K562 (cell line): ENCODE measurements at regions not wholly inside any gene's neighbourhood (a gene's known extent, or its start where the extent isn't known, plus 50 kb on each side); places are given as distances from the start of the nearest gene placed in this dataset.

Experiments
- ELF4 ChIP-seq: fragments of 450-650 bp; formaldehyde crosslinking; IDR thresholded peaks from 2 replicates; pipeline ENCODE4 v1.4.0; 2022; ENCODE audit warnings: missing genetic modification characterization
- RCOR1 ChIP-seq, 2 experiments: IDR thresholded peaks; 2 replicates each; pipeline ENCODE4 v1.6.1; 2012; ENCODE audit warnings: low read depth in 2 of 2, low read length in 2 of 2, borderline replicate concordance in 1 of 2, improper control_type of control experiment in 1 of 2
- SPI1 ChIP-seq: IDR thresholded peaks from 2 replicates; pipeline ENCODE4 v1.6.1; 2011; ENCODE audit warnings: low read depth, low read length, control low read depth, borderline replicate concordance
- ZFP30 ChIP-seq: fragments of 250-450 bp; sonication (Bioruptor Pico); IDR thresholded peaks from 2 replicates; pipeline ENCODE4 v1.8.0; 2022; ENCODE audit warnings: moderate library complexity, mild to moderate bottlenecking, inconsistent platforms, borderline replicate concordance
- ZNF133 ChIP-seq: fragments of 250-450 bp; sonication (Bioruptor Pico); IDR thresholded peaks from 2 replicates; pipeline ENCODE4 v1.4.0; 2020; ENCODE audit warnings: mild to moderate bottlenecking
- ZNF143 ChIP-seq: sonication (generic); formaldehyde crosslinking; IDR thresholded peaks from 2 replicates; pipeline ENCODE4 v1.9.0; 2022; ENCODE audit warnings: mild to moderate bottlenecking, missing genetic modification reagents
- ZNF449 ChIP-seq: fragments of 250-450 bp; sonication (Bioruptor Pico); IDR thresholded peaks from 2 replicates; pipeline ENCODE4 v1.8.0; 2022; ENCODE audit warnings: moderate library complexity, mild to moderate bottlenecking, inconsistent platforms
- ZNF699 ChIP-seq: fragments of 250-450 bp; sonication (Bioruptor Pico); IDR thresholded peaks from 2 replicates; pipeline ENCODE4 v1.8.0; 2021; ENCODE audit warnings: mild to moderate bottlenecking, moderate library complexity; ENCODE audit not compliant: insufficient replicate concordance
- TF ChIP-seq, protein P1 (sequence below), 3 experiments: IDR thresholded peaks in 2 of 3; conservative IDR thresholded peaks in 1 of 3; 2 replicates each; pipeline ENCODE4 v1.5.1; 2011 to 2012; ENCODE audit warnings: low read length in 3 of 3, mild to moderate bottlenecking in 3 of 3, control low read depth in 2 of 3, improper control_type of control experiment in 1 of 3, inconsistent platforms in 1 of 3, low read depth in 1 of 3, mixed read lengths in 1 of 3, moderate library complexity in 1 of 3; ENCODE audit not compliant: insufficient read depth in 2 of 3
- TF ChIP-seq, protein P2 (sequence below): sonication (generic); formaldehyde crosslinking; IDR thresholded peaks from 2 replicates; pipeline ENCODE4 v1.8.0; 2022; ENCODE audit warnings: missing genetic modification reagents, mild to moderate bottlenecking, borderline replicate concordance
- TF ChIP-seq, protein P3 (sequence below): fragments of 450-650 bp; IDR thresholded peaks from 2 replicates; pipeline ENCODE4 v1.7.1; 2018; ENCODE audit warnings: mild to moderate bottlenecking, low read depth; ENCODE audit not compliant: partially characterized antibody

GRCh38 chr2:18176679-18177215 is 298.3 kb downstream of the KCNS3 start:
- TF ChIP-seq ZFP30 (CRISPR knock-in tag): no peak
- TF ChIP-seq, protein P1, sequence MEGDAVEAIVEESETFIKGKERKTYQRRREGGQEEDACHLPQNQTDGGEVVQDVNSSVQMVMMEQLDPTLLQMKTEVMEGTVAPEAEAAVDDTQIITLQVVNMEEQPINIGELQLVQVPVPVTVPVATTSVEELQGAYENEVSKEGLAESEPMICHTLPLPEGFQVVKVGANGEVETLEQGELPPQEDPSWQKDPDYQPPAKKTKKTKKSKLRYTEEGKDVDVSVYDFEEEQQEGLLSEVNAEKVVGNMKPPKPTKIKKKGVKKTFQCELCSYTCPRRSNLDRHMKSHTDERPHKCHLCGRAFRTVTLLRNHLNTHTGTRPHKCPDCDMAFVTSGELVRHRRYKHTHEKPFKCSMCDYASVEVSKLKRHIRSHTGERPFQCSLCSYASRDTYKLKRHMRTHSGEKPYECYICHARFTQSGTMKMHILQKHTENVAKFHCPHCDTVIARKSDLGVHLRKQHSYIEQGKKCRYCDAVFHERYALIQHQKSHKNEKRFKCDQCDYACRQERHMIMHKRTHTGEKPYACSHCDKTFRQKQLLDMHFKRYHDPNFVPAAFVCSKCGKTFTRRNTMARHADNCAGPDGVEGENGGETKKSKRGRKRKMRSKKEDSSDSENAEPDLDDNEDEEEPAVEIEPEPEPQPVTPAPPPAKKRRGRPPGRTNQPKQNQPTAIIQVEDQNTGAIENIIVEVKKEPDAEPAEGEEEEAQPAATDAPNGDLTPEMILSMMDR (IDR thresholded peaks at IDR 0.05 in 2 of 3, conservative IDR thresholded peaks at IDR 0.05 in 1 of 3; ENCODE audit: insufficient read depth in 2 of 3, low read depth in 1 of 3, low read length in 3 of 3): no peak
- no peak for TF ChIP-seq ZNF133 (CRISPR knock-in tag)
- TF ChIP-seq ZNF449 (CRISPR knock-in tag): no peak
- TF ChIP-seq, protein P2, sequence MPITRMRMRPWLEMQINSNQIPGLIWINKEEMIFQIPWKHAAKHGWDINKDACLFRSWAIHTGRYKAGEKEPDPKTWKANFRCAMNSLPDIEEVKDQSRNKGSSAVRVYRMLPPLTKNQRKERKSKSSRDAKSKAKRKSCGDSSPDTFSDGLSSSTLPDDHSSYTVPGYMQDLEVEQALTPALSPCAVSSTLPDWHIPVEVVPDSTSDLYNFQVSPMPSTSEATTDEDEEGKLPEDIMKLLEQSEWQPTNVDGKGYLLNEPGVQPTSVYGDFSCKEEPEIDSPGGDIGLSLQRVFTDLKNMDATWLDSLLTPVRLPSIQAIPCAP (CRISPR knock-in tag): no peak
- TF ChIP-seq, protein P3, sequence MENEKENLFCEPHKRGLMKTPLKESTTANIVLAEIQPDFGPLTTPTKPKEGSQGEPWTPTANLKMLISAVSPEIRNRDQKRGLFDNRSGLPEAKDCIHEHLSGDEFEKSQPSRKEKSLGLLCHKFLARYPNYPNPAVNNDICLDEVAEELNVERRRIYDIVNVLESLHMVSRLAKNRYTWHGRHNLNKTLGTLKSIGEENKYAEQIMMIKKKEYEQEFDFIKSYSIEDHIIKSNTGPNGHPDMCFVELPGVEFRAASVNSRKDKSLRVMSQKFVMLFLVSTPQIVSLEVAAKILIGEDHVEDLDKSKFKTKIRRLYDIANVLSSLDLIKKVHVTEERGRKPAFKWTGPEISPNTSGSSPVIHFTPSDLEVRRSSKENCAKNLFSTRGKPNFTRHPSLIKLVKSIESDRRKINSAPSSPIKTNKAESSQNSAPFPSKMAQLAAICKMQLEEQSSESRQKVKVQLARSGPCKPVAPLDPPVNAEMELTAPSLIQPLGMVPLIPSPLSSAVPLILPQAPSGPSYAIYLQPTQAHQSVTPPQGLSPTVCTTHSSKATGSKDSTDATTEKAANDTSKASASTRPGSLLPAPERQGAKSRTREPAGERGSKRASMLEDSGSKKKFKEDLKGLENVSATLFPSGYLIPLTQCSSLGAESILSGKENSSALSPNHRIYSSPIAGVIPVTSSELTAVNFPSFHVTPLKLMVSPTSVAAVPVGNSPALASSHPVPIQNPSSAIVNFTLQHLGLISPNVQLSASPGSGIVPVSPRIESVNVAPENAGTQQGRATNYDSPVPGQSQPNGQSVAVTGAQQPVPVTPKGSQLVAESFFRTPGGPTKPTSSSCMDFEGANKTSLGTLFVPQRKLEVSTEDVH: no peak
- no peak for TF ChIP-seq RCOR1 (IDR thresholded peaks at IDR 0.05; ENCODE audit: borderline replicate concordance in 1 of 2, low read depth in 2 of 2, low read length in 2 of 2)
- TF ChIP-seq ZNF143 (CRISPR knock-in tag): no peak
- TF ChIP-seq ELF4: no peak
- TF ChIP-seq SPI1: no peak
- TF ChIP-seq ZNF699 (CRISPR knock-in tag): no peak
